IMR-90 (cell line): ENCODE measurements at regions not wholly inside any gene's neighbourhood (a gene's known extent, or its start where the extent isn't known, plus 50 kb on each side); places are given as distances from the start of the nearest gene placed in this dataset.

Experiments used
- ATAC-seq: fragments of 200-7000 bp; cut with Tn5 transposase; 2 replicates; pipeline ENCODE4 v1.9.1; 2020; ENCODE audit warnings: low read depth, mild to moderate bottlenecking, moderate library complexity
- BruUV-seq: library from RNA; stranded (reverse); fragments of 400-500 nt; replicated peaks from 2 replicates; lab custom pipeline; 2021; lab: Mats Ljungman, UMichigan
- CTCF ChIA-PET: fragments of 300-600 bp; formaldehyde crosslinking; extraction: SDS; loops from one replicate; lab custom pipeline; 2021; ENCODE audit warnings: antibody characterized with exemption; lab: Yijun Ruan, JAX
- POLR2A ChIA-PET: fragments of 300-600 bp; sonication (Branson Sonifier 250); formaldehyde crosslinking; loops from one replicate; lab custom pipeline; 2022; ENCODE audit warnings: antibody characterized with exemption; ENCODE audit not compliant: unreplicated experiment; lab: Charles Lee
- DNase-seq: peaks from one replicate; pipeline ENCODE4 v3.0.0; 2013
- H2AFZ ChIP-seq: replicated peaks from 2 replicates; pipeline ENCODE3; 2013; ENCODE audit warnings: low read length, mild to moderate bottlenecking; ENCODE audit not compliant: poor library complexity
- H2AK5ac ChIP-seq: 2 replicates; pipeline ENCODE4 v1.6.1; 2013; ENCODE audit warnings: low read depth, low read length, inconsistent platforms
- H2AK9ac ChIP-seq: replicated peaks from 2 replicates; pipeline ENCODE3; 2013; ENCODE audit warnings: mild to moderate bottlenecking, low read depth, low read length, moderate library complexity; ENCODE audit not compliant: poor library complexity
- H2BK120ac ChIP-seq: 2 replicates; pipeline ENCODE4 v1.6.1; 2013; ENCODE audit warnings: low read depth, low read length, inconsistent platforms
- H2BK15ac ChIP-seq: 3 replicates; pipeline ENCODE4 v1.6.1; 2013; ENCODE audit warnings: low read depth, low read length, inconsistent platforms
- H2BK20ac ChIP-seq: 2 replicates; pipeline ENCODE4 v1.6.1; 2013; ENCODE audit warnings: low read depth, mild to moderate bottlenecking, inconsistent platforms, low read length, moderate library complexity
- H2BK5ac ChIP-seq: 2 replicates; pipeline ENCODE4 v1.6.1; 2013; ENCODE audit warnings: mild to moderate bottlenecking, low read depth, low read length, inconsistent platforms; ENCODE audit not compliant: poor library complexity, severe bottlenecking
- H3K14ac ChIP-seq: replicated peaks from 2 replicates; pipeline ENCODE4 v1.6.1; 2013; ENCODE audit warnings: low read depth, low read length, inconsistent platforms
- H3K18ac ChIP-seq: 2 replicates; pipeline ENCODE4 v1.6.1; 2013; ENCODE audit warnings: low read depth, low read length, control low read depth
- H3K23ac ChIP-seq: 2 replicates; pipeline ENCODE4 v1.6.1; 2013; ENCODE audit warnings: low read depth, low read length, inconsistent platforms
- H3K27ac ChIP-seq: 2 replicates; pipeline ENCODE4 v1.5.1; 2013; ENCODE audit warnings: mild to moderate bottlenecking, control low read depth, low read length; ENCODE audit not compliant: insufficient read depth
- H3K27me3 ChIP-seq: 2 replicates; pipeline ENCODE4 v1.6.1; 2013; ENCODE audit warnings: low read length; ENCODE audit not compliant: control insufficient read depth, insufficient read depth
- H3K36me3 ChIP-seq: 2 replicates; pipeline ENCODE4 v1.6.1; 2013; ENCODE audit warnings: low read length, mixed read lengths; ENCODE audit not compliant: control insufficient read depth, insufficient read depth
- H3K4ac ChIP-seq: 2 replicates; pipeline ENCODE4 v1.6.1; 2013; ENCODE audit warnings: low read depth, low read length, inconsistent platforms
- H3K4me1 ChIP-seq: 2 replicates; pipeline ENCODE4 v1.6.1; 2013; ENCODE audit warnings: low read length, mixed read lengths; ENCODE audit not compliant: control insufficient read depth, insufficient read depth
- H3K4me2 ChIP-seq: 2 replicates; pipeline ENCODE4 v1.6.1; 2013; ENCODE audit warnings: low read depth, mild to moderate bottlenecking, control low read depth, low read length, moderate library complexity
- H3K4me3 ChIP-seq: 2 replicates; pipeline ENCODE4 v1.5.1; 2013; ENCODE audit warnings: low read depth, mild to moderate bottlenecking, control low read depth, low read length, moderate library complexity; ENCODE audit not compliant: insufficient read depth
- H3K56ac ChIP-seq: 2 replicates; pipeline ENCODE4 v1.6.1; 2013; ENCODE audit warnings: low read length, inconsistent platforms; ENCODE audit not compliant: insufficient read depth; ENCODE audit errors: extremely low read depth
- H3K79me1 ChIP-seq, 2 experiments: 2 replicates each; pipeline ENCODE4 v1.6.1; 2013; ENCODE audit warnings: low read length in 2 of 2, inconsistent platforms in 1 of 2, low read depth in 1 of 2
- H3K9ac ChIP-seq: 2 replicates; pipeline ENCODE4 v1.6.1; 2013; ENCODE audit warnings: low read depth, low read length, control low read depth
- H3K9me1 ChIP-seq: 2 replicates; pipeline ENCODE4 v1.6.1; 2013; ENCODE audit warnings: low read length, inconsistent platforms; ENCODE audit not compliant: insufficient read depth
- H3K9me3 ChIP-seq: 2 replicates; pipeline ENCODE4 v1.6.1; 2013; ENCODE audit warnings: low read length; ENCODE audit not compliant: control insufficient read depth, insufficient read depth
- H4K20me1 ChIP-seq: 2 replicates; pipeline ENCODE4 v1.6.1; 2013; ENCODE audit warnings: low read length, inconsistent platforms; ENCODE audit not compliant: insufficient read depth
- H4K5ac ChIP-seq: 2 replicates; pipeline ENCODE4 v1.6.1; 2013; ENCODE audit warnings: mild to moderate bottlenecking, low read depth, low read length, control low read depth
- H4K8ac ChIP-seq, 2 experiments: 2 replicates each; pipeline ENCODE4 v1.6.1; 2013; ENCODE audit warnings: low read depth in 2 of 2, low read length in 2 of 2, control low read depth in 1 of 2, inconsistent platforms in 1 of 2
- H4K91ac ChIP-seq: 2 replicates; pipeline ENCODE4 v1.6.1; 2013; ENCODE audit warnings: low read depth, low read length, inconsistent platforms; ENCODE audit not compliant: insufficient read depth
- BHLHE40 ChIP-seq: fragments of 150-350 bp; IDR thresholded peaks from 2 replicates; pipeline ENCODE4 v1.6.1; 2016; ENCODE audit warnings: mild to moderate bottlenecking, low read depth, low read length
- CEBPB ChIP-seq: IDR thresholded peaks from 2 replicates; pipeline ENCODE4 v1.6.1; 2012; ENCODE audit warnings: low read depth, low read length, improper control_type of control experiment
- CHD1 ChIP-seq: IDR thresholded peaks from 2 replicates; pipeline ENCODE4 v1.6.1; 2012; ENCODE audit warnings: low read depth, low read length, improper control_type of control experiment
- FOS ChIP-seq: fragments of 150-350 bp; IDR thresholded peaks from 2 replicates; pipeline ENCODE4 v1.6.1; 2016; ENCODE audit warnings: low read depth, low read length
- MAZ ChIP-seq: IDR thresholded peaks from 2 replicates; pipeline ENCODE4 v1.6.1; 2012; ENCODE audit warnings: low read depth, mild to moderate bottlenecking, low read length, improper control_type of control experiment, moderate library complexity, borderline replicate concordance
- MXI1 ChIP-seq: IDR thresholded peaks from 2 replicates; pipeline ENCODE4 v1.6.1; 2012; ENCODE audit warnings: low read depth, mild to moderate bottlenecking, low read length, moderate library complexity, borderline replicate concordance
- RAD21 ChIP-seq: IDR thresholded peaks from 2 replicates; pipeline ENCODE4 v1.6.1; 2012; ENCODE audit warnings: low read length, improper control_type of control experiment
- RCOR1 ChIP-seq: IDR thresholded peaks from 2 replicates; pipeline ENCODE4 v1.6.1; 2012; ENCODE audit warnings: mild to moderate bottlenecking, low read length, improper control_type of control experiment; ENCODE audit not compliant: insufficient replicate concordance
- WGBS, 2 experiments: methylation state at CpG; one replicate each; pipeline versions ENCODE4 v1.1.5 to v1.1.7; 2013; ENCODE audit warnings: missing lambda C conversion rate in 2 of 2; ENCODE audit not compliant: insufficient read length in 1 of 2; ENCODE audit errors: extremely low coverage in 2 of 2; 5-methylcytosine and 5-hydroxymethylcytosine counted together
- dilution Hi-C: fragments of 300-500 bp; cut with HindIII; formaldehyde crosslinking; loops from one replicate; pipeline ENCODE4 v1.14.3; 2018; ENCODE audit warnings: low sequenced_read_pairs; ENCODE audit not compliant: unreplicated experiment
- in situ Hi-C: fragments of 300-500 bp; cut with MboI; formaldehyde crosslinking; loops from 3 replicates; pipeline ENCODE4 v1.14.3; 2019; ENCODE audit warnings: low sequenced_read_pairs, inconsistent platforms, mixed read lengths
- intact Hi-C: fragments of 100-400 bp; cut with micrococcal nuclease; formaldehyde crosslinking; loops from 2 replicates; pipeline ENCODE4 v1.10.0; 2022

DNA sequence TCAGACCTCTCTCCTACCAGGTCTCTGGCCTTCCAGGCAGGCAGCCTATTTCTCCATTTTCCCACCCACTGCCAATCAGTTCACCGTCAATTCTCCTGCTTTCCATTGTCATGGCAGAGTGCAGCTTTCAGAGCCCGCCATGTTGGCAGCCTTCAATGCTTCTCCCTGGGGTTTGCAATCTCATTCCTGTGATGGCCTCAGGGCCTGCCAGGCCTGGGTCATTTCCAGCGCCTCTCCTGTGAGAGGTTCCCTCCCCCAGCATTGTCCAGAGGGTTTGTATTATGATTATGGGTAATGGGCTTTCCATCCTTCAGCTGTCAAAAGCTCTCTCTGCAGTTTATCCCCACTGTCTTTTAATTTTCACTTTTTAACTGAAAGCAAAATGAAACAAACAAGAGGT is 716.6 kb upstream of the CDH8 start:
- ATAC-seq = no peak
- no peak overlapping the region for H3K23ac ChIP-seq
- no peak overlapping the region for H2BK120ac ChIP-seq
- no peak overlapping the region for H3K4me2 ChIP-seq
- no peak overlapping the region for H3K27ac ChIP-seq
- no peak for TF ChIP-seq MXI1
- no peak for TF ChIP-seq MAZ
- no peak for TF ChIP-seq CEBPB
- no peak for TF ChIP-seq CHD1
- TF ChIP-seq BHLHE40 = no peak
- TF ChIP-seq RAD21 = no peak
- no peak for TF ChIP-seq RCOR1
- no peak for TF ChIP-seq FOS
- no peak overlapping the region for H2BK5ac ChIP-seq
- in situ Hi-C loops (no loop called here), dilution Hi-C loops (no loop called here), intact Hi-C loops (no loop called here)
- H2BK15ac ChIP-seq = no peak overlapping the region
- no peak overlapping the region for H3K14ac ChIP-seq
- ChIA-PET POLR2A (no interaction called here), CTCF (no interaction called here)
- no peak overlapping the region for H4K91ac ChIP-seq
- H2AK9ac ChIP-seq = no peak overlapping the region
- no peak overlapping the region for H4K5ac ChIP-seq
- no peak overlapping the region for H2AK5ac ChIP-seq
- no peak for DNase-seq
- no peak overlapping the region for H3K18ac ChIP-seq
- no peak overlapping the region for H3K56ac ChIP-seq
- H2AFZ ChIP-seq = no peak overlapping the region
- H4K20me1 ChIP-seq = no peaks in the 10 kb centered on the region
- no peak overlapping the region for H3K4ac ChIP-seq
- H2BK20ac ChIP-seq = no peak overlapping the region
- no peaks in the 10 kb centered on the region for H3K4me1 ChIP-seq
- H3K79me1 ChIP-seq = no peaks in the 10 kb centered on the region
- no peaks in the 10 kb centered on the region for H3K27me3 ChIP-seq
- H3K4me3 ChIP-seq = no peak overlapping the region
- H3K36me3 ChIP-seq = no peaks in the 10 kb centered on the region
- no peak overlapping the region for H3K9ac ChIP-seq
- H3K9me3 ChIP-seq = 0 out of 2 replicates have a peak, but pooled peaks cover 2% of the 10 kb centered on the region
- no peaks in the 10 kb centered on the region for H3K9me1 ChIP-seq
- no TSS peak for BruUV-seq
- no CpG with 5 or more reads among the region's 3 CpGs for WGBS, 2 experiments
- no peak overlapping the region for H4K8ac ChIP-seq
